Loucy (cell line): ENCODE measurements at regions not wholly inside any gene's neighbourhood (a gene's known extent, or its start where the extent isn't known, plus 50 kb on each side); places are given as distances from the start of the nearest gene placed in this dataset.

Source experiments
- EZH2phosphoT487 ChIP-seq: fragments of 200-600 bp; IDR thresholded peaks from 2 replicates; pipeline ENCODE4 v1.6.1; 2018; ENCODE audit warnings: antibody characterized with exemption, mild to moderate bottlenecking, moderate library complexity, borderline replicate concordance
- TF ChIP-seq, protein P1 (sequence below): fragments of 200-600 bp; sonication (generic); conservative IDR thresholded peaks from 2 replicates; pipeline ENCODE4 v1.5.1; 2014; ENCODE audit warnings: mild to moderate bottlenecking, antibody characterized with exemption, low read length

DNA sequence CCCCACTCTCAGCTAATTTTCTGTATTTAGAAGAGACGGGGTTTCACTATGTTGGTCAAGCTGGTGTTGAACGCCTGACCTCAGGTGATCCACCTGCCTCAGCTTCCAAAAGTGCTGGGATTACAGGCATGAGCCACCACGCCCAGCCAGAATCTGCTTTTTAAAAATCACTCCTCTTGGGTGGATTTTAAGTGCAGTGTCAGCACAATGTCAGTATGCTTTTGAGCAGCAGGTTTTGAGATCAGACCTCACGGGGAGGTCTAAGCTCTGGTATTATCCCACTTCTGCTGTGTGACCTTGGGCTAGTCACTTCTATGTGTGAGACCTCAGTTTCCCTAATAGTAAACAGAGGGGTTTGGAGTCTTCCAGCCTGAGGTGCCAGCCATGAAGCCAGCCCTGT is 51.8 kb upstream of the GSC start:
- TF ChIP-seq, protein P1, sequence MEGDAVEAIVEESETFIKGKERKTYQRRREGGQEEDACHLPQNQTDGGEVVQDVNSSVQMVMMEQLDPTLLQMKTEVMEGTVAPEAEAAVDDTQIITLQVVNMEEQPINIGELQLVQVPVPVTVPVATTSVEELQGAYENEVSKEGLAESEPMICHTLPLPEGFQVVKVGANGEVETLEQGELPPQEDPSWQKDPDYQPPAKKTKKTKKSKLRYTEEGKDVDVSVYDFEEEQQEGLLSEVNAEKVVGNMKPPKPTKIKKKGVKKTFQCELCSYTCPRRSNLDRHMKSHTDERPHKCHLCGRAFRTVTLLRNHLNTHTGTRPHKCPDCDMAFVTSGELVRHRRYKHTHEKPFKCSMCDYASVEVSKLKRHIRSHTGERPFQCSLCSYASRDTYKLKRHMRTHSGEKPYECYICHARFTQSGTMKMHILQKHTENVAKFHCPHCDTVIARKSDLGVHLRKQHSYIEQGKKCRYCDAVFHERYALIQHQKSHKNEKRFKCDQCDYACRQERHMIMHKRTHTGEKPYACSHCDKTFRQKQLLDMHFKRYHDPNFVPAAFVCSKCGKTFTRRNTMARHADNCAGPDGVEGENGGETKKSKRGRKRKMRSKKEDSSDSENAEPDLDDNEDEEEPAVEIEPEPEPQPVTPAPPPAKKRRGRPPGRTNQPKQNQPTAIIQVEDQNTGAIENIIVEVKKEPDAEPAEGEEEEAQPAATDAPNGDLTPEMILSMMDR: no peak
- no peak for TF ChIP-seq EZH2phosphoT487
